ENCODE measurements at regions not wholly inside any gene's neighbourhood (a gene's known extent, or its start where the extent isn't known, plus 50 kb on each side); places are given as distances from the start of the nearest gene placed in this dataset.
"Not testable (repeated sequence)": the region's sequence is repeated elsewhere in the genome, so short reads cannot be mapped to it uniquely, and the experiment has no call there.

- not testable (repeated sequence) for DNase-seq
Observed at GRCh38 chr11:135011313-135011712, 599.3 kb upstream of the B3GAT1 start.

GRCh38 chr11:135009125-135009524, 597.1 kb upstream of the B3GAT1 start:
- DNase-seq = no peak

- DNase-seq = no peak
Observed at GRCh38 chr11:135008412-135008811, 596.4 kb upstream of the B3GAT1 start.

GRCh38 chr11:135008001-135008405, 596.0 kb upstream of the B3GAT1 start:
- no peak for DNase-seq

GRCh38 chr11:135006800-135007199, 594.8 kb upstream of the B3GAT1 start:
- DNase-seq = no peak

- no peak for DNase-seq
Observed at GRCh38 chr11:135004495-135004894, 592.5 kb upstream of the B3GAT1 start.

GRCh38 chr11:135002236-135002635, 590.2 kb upstream of the B3GAT1 start:
- no peak for DNase-seq

GRCh38 chr11:135001581-135001980, 589.5 kb upstream of the B3GAT1 start:
- DNase-seq = no peak

GRCh38 chr11:135001065-135001464, 589.0 kb upstream of the B3GAT1 start:
- DNase-seq = not testable (repeated sequence)

- no peak for DNase-seq
Observed at GRCh38 chr11:134999590-134999989, 587.5 kb upstream of the B3GAT1 start.

GRCh38 chr11:134997652-134998320, 585.7 kb upstream of the B3GAT1 start:
- no peak for DNase-seq

- no peak for DNase-seq
Observed at GRCh38 chr11:134995741-134996140, 583.7 kb upstream of the B3GAT1 start.

GRCh38 chr11:134994431-134994830, 582.4 kb upstream of the B3GAT1 start:
- no peak for DNase-seq

- no peak for DNase-seq
Observed at GRCh38 chr11:134993691-134994243, 581.7 kb upstream of the B3GAT1 start.

- no peak for DNase-seq
Observed at GRCh38 chr11:134992981-134993380, 580.9 kb upstream of the B3GAT1 start.

GRCh38 chr11:134988495-134988894, 576.5 kb upstream of the B3GAT1 start:
- no peak for DNase-seq

- no peak for DNase-seq
Observed at GRCh38 chr11:134987822-134988221, 575.8 kb upstream of the B3GAT1 start.

- DNase-seq = no peak
Observed at GRCh38 chr11:134987223-134987768, 575.3 kb upstream of the B3GAT1 start.

- DNase-seq = no peak
Observed at GRCh38 chr11:134984421-134984820, 572.4 kb upstream of the B3GAT1 start.

GRCh38 chr11:134982432-134982831, 570.4 kb upstream of the B3GAT1 start:
- not testable (repeated sequence) for DNase-seq

GRCh38 chr11:134981835-134982234, 569.8 kb upstream of the B3GAT1 start:
- DNase-seq = no peak

GRCh38 chr11:134980819-134981710, 569.0 kb upstream of the B3GAT1 start:
- DNase-seq = no peak

- DNase-seq = not testable (repeated sequence)
Observed at GRCh38 chr11:134979089-134979457, 567.0 kb upstream of the B3GAT1 start.

Data from suppressor macrophage (primary cell).